Choroid plexus epithelial cell (primary cell): ENCODE measurements at regions not wholly inside any gene's neighbourhood (a gene's known extent, or its start where the extent isn't known, plus 50 kb on each side); places are given as distances from the start of the nearest gene placed in this dataset.

ENCODE experiments used
- DNase-seq: peaks from one replicate; pipeline ENCODE4 v3.0.0-alpha.2; 2010; ENCODE audit warnings: low read depth
- H3K4me3 ChIP-seq: 2 replicates; pipeline ENCODE4 v1.5.1; 2011; ENCODE audit warnings: low read depth, mild to moderate bottlenecking, control low read depth, low read length, moderate library complexity
- TF ChIP-seq, protein P1 (sequence below): conservative IDR thresholded peaks from 2 replicates; pipeline ENCODE4 v1.5.1; 2011; ENCODE audit warnings: low read depth, mild to moderate bottlenecking, control low read depth, inconsistent platforms, low read length, moderate library complexity

DNA sequence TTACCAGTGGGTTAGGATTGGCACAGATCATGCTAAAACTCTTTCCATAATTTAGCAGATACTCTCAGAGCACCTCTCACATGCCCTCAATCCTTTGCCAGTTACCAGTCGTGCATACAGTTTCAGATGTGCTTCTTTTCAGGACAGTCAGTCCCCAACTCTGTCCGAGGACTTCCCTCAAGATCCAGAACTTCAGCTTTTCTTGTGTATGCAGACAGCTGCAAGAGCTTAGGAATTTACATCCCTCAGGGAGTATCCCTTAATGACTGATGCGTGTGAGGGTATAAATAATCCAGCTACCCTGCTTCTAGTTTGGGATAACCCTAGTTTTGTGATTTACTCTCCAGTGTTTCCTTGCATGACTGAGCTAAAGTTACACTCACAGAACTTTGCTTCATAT lies 393.0 kb upstream of the PLXNA2 start:
- TF ChIP-seq, protein P1, sequence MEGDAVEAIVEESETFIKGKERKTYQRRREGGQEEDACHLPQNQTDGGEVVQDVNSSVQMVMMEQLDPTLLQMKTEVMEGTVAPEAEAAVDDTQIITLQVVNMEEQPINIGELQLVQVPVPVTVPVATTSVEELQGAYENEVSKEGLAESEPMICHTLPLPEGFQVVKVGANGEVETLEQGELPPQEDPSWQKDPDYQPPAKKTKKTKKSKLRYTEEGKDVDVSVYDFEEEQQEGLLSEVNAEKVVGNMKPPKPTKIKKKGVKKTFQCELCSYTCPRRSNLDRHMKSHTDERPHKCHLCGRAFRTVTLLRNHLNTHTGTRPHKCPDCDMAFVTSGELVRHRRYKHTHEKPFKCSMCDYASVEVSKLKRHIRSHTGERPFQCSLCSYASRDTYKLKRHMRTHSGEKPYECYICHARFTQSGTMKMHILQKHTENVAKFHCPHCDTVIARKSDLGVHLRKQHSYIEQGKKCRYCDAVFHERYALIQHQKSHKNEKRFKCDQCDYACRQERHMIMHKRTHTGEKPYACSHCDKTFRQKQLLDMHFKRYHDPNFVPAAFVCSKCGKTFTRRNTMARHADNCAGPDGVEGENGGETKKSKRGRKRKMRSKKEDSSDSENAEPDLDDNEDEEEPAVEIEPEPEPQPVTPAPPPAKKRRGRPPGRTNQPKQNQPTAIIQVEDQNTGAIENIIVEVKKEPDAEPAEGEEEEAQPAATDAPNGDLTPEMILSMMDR = no peak
- H3K4me3 ChIP-seq = no peak overlapping the region
- DNase-seq = no peak

DNA sequence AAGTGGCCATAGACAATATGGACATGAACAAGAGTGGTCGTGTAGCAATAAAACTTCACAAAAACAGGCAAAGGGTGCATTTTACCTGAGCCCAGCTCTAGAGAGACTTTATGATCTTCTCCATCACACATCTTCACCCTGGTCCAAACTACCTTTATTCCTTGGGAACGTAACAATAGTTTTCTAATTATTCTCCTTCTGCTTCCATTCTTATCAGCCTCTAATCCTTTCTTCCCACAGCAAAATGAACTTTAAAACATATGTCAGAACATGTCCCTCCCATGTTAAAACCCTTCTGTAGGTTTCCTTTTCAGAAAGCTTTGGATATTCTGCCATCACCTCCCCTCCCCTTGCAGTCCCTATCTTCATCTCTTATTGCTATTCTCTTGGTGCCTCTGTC lies 395.2 kb upstream of the PLXNA2 start:
- no peak for DNase-seq
- H3K4me3 ChIP-seq = no peak overlapping the region
- TF ChIP-seq, protein P1 = no peak

DNA sequence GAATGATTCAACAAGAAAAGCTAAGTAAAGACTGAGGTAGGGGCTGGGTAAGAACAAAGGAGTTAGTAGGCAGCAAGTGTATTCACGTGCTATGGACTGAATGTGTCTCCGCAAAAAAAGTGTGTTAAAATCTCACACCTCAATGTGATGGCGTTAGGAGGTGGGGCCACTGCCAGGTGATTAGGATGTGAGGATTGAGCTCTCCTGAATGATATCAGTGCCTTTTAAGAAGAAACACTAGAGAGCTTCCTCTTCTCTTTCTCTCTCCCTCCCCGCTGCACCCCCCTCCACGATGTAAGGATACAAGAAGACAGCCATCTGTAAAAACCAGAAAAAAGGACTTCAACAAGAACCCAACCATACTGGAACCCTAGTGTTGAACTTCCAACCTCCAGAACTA lies 396.1 kb upstream of the PLXNA2 start:
- no peak overlapping the region for H3K4me3 ChIP-seq
- TF ChIP-seq, protein P1 = no peak
- DNase-seq = no peak

DNA sequence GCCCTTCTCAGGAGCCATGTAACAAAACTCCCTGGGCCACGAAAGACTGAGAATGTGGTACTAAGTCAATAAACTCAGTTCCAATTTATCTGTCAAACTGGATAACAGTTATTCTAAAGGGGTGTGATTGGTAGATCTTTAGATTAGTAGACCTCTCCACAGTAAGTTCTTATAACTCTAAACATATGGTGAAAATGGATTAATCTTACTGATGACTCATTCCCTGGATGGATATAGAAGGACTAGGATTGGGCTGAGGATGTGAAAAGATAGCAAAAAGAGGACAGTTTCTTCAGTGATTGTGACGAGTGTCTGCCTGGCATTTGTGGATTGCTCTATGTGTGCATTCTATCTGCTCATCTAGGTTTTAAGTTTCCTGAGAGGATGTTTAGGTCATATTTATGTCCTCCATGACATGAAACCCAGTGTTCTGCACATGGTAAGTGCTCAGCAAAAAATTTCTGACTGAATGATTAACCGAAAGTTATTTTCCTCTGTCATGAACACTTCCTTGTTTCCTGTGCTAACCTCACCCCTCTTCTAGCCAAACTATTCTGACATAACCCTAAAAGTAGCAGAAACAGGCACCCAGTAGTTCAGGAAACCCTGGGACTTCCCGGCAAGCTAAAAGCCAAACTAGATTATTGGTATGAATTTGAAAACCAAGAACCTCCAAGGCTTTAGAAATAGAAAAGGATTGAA lies 397.5 kb upstream of the PLXNA2 start:
- TF ChIP-seq, protein P1 = no peak
- H3K4me3 ChIP-seq = no peak overlapping the region

DNA sequence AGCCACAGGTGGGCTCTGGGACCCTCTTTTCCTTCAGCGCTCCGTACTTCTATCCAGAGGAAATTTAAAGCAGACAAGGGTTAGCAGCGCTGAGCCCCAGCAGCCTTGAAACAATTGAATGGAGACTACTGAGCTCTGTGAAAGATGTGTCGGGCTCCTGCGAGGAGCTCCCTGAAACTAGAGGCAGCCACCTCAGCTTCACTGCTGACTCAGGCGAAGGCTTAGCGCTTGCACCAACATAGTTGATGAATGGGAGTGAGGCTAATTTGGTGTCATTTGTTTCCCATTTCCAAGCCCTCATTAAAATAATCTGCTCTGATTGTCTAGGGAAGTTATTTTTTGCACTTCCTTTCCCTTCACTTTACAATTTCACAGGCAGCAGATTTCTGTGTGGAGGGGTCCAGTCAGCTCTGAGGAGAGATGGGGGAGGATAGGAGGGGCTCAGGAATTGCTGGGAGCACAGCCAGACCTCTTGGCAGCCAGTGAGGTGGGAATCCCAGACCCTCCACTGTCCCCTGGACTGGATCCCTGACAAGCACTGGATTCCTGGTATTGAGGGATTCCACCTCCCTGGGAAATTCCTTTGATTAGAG lies 398.9 kb upstream of the PLXNA2 start:
- TF ChIP-seq, protein P1 = no peak
- H3K4me3 ChIP-seq = no peak overlapping the region
- no peak for DNase-seq

More for the DNA sequence above, 397.5 kb upstream of the PLXNA2 start:
- DNase-seq = no peak

DNA sequence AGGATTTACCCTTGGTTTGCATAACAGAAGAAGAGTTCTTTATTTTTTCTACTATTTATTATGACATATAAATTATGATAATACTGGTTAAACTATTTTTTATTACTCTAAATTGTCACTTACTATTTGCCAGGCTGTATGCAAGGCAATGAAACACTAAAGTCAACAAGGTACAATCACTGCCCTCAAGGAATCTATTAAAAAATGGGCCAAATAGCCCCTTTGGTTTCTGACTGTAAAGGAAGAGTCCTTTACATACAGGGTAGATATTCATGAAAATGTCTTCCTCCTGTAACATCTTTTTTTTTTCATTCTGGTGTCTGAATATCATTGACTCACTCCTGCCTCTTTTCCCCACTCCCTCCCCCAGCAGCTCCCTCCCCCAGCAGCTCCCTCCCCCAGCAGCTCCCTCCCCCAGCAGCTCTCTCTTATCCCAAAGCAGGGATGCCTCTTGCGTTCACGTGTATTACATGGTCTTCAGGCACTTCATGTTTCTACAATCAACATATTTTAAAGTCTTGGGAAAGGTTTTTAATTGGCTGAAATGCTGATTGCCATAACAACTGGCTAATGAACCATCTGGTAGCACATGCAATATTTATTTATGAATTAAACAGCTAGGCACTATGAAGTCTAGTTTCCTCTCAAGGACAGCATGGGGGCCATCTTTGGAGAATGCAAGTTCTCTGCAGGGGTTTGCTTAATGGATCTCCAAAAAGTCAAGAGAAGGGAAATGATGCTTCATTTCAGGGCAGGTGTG lies 400.4 kb upstream of the PLXNA2 start:
- TF ChIP-seq, protein P1 = no peak
- DNase-seq = no peak
- H3K4me3 ChIP-seq = no peak overlapping the region
